ENCODE measurements at regions not wholly inside any gene's neighbourhood (a gene's known extent, or its start where the extent isn't known, plus 50 kb on each side); places are given as distances from the start of the nearest gene placed in this dataset.

- Histone ChIP-seq H3K27ac (no peak overlapping the region), H3K4me3 (no peak overlapping the region)
- no peak for DNase-seq (ENCODE audit: low spot score)
- TF ChIP-seq, protein P1, sequence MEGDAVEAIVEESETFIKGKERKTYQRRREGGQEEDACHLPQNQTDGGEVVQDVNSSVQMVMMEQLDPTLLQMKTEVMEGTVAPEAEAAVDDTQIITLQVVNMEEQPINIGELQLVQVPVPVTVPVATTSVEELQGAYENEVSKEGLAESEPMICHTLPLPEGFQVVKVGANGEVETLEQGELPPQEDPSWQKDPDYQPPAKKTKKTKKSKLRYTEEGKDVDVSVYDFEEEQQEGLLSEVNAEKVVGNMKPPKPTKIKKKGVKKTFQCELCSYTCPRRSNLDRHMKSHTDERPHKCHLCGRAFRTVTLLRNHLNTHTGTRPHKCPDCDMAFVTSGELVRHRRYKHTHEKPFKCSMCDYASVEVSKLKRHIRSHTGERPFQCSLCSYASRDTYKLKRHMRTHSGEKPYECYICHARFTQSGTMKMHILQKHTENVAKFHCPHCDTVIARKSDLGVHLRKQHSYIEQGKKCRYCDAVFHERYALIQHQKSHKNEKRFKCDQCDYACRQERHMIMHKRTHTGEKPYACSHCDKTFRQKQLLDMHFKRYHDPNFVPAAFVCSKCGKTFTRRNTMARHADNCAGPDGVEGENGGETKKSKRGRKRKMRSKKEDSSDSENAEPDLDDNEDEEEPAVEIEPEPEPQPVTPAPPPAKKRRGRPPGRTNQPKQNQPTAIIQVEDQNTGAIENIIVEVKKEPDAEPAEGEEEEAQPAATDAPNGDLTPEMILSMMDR (IDR thresholded peaks at IDR 0.05), result no peak
Measured at GRCh38 chr16:54353097-54353496, 66.5 kb upstream of the IRX3 start.

DNA sequence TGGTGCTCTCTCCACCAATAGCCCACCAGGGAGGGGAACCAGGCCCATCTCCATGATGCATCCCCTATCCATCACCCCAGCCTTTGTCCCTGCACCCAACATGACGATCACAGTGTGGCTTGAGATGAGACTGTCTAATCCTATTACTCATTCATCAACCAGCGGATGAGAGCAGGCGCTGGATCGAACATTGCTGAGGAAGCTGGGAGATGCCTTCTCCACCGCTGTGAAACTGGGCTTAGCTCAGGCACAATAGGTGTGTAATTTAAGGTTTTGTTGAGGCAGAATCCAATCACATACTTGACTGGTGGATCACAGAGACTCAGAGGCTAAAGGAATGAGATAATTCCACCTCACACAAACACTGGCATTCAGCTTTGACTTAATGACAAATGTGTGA is 64.6 kb upstream of the IRX3 start:
- Histone ChIP-seq H3K4me3 (no peak overlapping the region), H3K27ac (no peak overlapping the region)
- TF ChIP-seq, protein P1 (IDR thresholded peaks at IDR 0.05), result no peak
- no peak for DNase-seq (ENCODE audit: low spot score)

DNA sequence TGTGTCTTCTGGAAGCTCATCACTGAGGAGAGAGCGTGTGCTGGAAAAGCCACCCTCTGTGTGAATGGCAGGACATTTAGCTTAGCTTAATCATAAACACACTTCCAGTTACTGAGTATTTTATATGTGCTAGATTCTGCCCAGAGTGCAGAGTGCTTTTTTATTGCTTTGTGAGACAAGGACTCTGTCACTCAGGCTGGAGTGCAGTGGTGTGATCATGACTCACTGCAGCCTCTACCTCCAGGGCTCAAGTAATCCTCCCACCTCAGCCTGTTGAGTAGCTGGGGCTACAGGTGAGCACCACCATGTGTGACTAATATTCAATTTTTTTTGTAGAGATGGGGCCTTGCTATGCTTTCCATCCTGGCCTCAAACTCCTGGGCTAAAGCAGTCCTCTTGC is 61.4 kb upstream of the IRX3 start:
- TF ChIP-seq, protein P1 (IDR thresholded peaks at IDR 0.05), result no peak
- no peak for DNase-seq (ENCODE audit: low spot score)
- no peak overlapping the region for H3K27ac ChIP-seq

DNA sequence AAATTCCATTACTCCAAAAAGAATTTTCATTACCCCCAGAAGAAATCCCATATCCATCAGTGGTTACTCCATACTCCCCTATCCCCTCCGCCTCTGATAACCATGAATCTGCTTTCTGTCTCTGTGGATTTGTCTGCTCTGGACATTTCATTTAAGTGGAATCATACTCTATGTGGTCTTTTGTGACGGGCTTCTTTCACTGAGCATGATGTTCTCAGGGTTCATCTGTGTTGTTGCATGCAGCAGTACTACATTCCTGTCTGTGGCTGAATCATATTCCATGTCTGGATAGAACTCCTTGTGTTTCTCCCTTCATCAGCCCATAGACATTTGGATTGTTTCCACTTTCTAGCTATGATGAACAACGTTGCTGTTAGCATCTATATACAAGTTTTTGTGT is 59.5 kb upstream of the IRX3 start:
- no peak overlapping the region for H3K27ac ChIP-seq
- H3K4me3 ChIP-seq, result no peak overlapping the region
- no peak for DNase-seq (ENCODE audit: low spot score)
- TF ChIP-seq, protein P1 (IDR thresholded peaks at IDR 0.05), result no peak

More for the DNA sequence above, 61.4 kb upstream of the IRX3 start:
- no peak overlapping the region for H3K4me3 ChIP-seq

- Histone ChIP-seq H3K27ac (no peak overlapping the region), H3K4me3 (no peak overlapping the region)
- no peak for DNase-seq (ENCODE audit: low spot score)
- TF ChIP-seq, protein P1 (IDR thresholded peaks at IDR 0.05), result no peak
Measured at GRCh38 chr16:54344646-54345630, 58.4 kb upstream of the IRX3 start.

DNA sequence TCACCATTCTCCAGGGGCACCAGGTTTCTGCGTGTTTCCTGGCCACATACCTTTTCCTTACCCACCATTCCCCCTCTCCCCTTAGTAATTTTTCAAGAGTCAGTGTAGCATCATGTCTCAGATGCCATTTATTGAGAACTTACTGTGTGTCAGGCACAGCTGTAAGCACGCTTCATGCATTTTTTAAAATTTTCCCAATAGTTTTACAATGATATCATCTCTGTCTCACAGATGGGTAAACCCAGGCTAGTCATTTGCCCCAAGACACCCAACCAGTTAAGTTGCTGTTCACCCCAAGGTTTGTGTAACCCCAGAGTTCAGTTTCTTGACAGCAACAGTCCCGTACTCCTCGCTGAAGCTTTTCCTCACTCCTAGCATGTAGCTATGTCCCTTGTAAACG is 56.4 kb upstream of the IRX3 start:
- no peak overlapping the region for H3K4me3 ChIP-seq
- no peak overlapping the region for H3K27ac ChIP-seq
- TF ChIP-seq, protein P1 (IDR thresholded peaks at IDR 0.05), result no peak
- DNase-seq (ENCODE audit: low spot score), result no peak

All from coronary artery (tissue), 2 donors.